ENCODE measurements at regions not wholly inside any gene's neighbourhood (a gene's known extent, or its start where the extent isn't known, plus 50 kb on each side); places are given as distances from the start of the nearest gene placed in this dataset.

DNA sequence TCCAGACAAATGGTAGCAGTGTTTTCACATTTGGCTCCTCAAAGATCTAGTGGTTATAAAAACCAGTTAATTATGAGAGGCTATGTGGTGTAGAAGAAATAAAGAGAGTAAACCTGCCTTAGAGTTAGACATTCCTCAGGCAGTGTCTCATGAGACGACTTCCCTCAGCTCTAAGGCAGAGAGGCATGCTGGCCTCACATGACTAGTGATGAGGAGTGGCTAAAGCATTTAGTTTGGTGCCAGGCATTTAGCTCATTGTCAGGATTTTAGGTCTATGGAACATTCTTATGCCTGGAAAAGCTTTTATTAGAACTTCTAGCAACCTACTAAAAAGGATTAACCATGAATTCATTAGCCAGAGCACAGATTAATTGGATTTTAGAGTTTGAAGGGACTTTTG, 90.3 kb downstream of the RPRM start:
- no peak for TF ChIP-seq POLR2A (IDR thresholded peaks at IDR 0.05)
- TF ChIP-seq, protein P1, sequence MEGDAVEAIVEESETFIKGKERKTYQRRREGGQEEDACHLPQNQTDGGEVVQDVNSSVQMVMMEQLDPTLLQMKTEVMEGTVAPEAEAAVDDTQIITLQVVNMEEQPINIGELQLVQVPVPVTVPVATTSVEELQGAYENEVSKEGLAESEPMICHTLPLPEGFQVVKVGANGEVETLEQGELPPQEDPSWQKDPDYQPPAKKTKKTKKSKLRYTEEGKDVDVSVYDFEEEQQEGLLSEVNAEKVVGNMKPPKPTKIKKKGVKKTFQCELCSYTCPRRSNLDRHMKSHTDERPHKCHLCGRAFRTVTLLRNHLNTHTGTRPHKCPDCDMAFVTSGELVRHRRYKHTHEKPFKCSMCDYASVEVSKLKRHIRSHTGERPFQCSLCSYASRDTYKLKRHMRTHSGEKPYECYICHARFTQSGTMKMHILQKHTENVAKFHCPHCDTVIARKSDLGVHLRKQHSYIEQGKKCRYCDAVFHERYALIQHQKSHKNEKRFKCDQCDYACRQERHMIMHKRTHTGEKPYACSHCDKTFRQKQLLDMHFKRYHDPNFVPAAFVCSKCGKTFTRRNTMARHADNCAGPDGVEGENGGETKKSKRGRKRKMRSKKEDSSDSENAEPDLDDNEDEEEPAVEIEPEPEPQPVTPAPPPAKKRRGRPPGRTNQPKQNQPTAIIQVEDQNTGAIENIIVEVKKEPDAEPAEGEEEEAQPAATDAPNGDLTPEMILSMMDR (IDR thresholded peaks at IDR 0.05): no peak
